ENCODE measurements at regions not wholly inside any gene's neighbourhood (a gene's known extent, or its start where the extent isn't known, plus 50 kb on each side); places are given as distances from the start of the nearest gene placed in this dataset.

GRCh38 chr7:84913731-84914130 lies 273.1 kb downstream of the SEMA3D start:
- TF ChIP-seq EZH2phosphoT487 (IDR thresholded peaks at IDR 0.05; ENCODE audit: borderline replicate concordance) = no peak
- no peak for TF ChIP-seq CTCF (conservative IDR thresholded peaks at IDR 0.05; ENCODE audit: low read length)

Data from Loucy (cell line).